Hepatocyte (in vitro differentiated cells): ENCODE measurements at regions not wholly inside any gene's neighbourhood (a gene's known extent, or its start where the extent isn't known, plus 50 kb on each side); places are given as distances from the start of the nearest gene placed in this dataset.

Source experiments
- DNase-seq: peaks from one replicate; pipeline ENCODE4 v3.0.0-alpha.2; 2016; ENCODE audit warnings: low spot score
- H2AFZ ChIP-seq: fragments of 200-600 bp; sonication (generic); 2 replicates; pipeline ENCODE4 v1.6.0; 2016; ENCODE audit warnings: antibody characterized with exemption, mild to moderate bottlenecking
- H3K27ac ChIP-seq: fragments of 200-600 bp; sonication (generic); 2 replicates; pipeline ENCODE4 v1.5.1; 2016; ENCODE audit warnings: mild to moderate bottlenecking
- H3K27me3 ChIP-seq: fragments of 200-600 bp; sonication (generic); 2 replicates; pipeline ENCODE4 v1.6.1; 2016
- H3K36me3 ChIP-seq: fragments of 200-600 bp; sonication (generic); replicated peaks from 2 replicates; pipeline ENCODE4 v1.5.1; 2016; ENCODE audit warnings: low read depth; ENCODE audit not compliant: insufficient read depth
- H3K4me1 ChIP-seq: fragments of 200-600 bp; sonication (generic); 2 replicates; pipeline ENCODE4 v1.5.1; 2016; ENCODE audit warnings: mild to moderate bottlenecking, moderate library complexity; ENCODE audit not compliant: insufficient read depth
- H3K4me2 ChIP-seq: fragments of 200-600 bp; sonication (generic); 2 replicates; pipeline ENCODE4 v1.6.0; 2016
- H3K4me3 ChIP-seq: fragments of 200-600 bp; sonication (generic); 2 replicates; pipeline ENCODE4 v1.5.1; 2016; ENCODE audit warnings: mild to moderate bottlenecking
- H3K79me2 ChIP-seq: fragments of 200-600 bp; sonication (generic); 2 replicates; pipeline ENCODE4 v1.6.0; 2017; ENCODE audit warnings: mild to moderate bottlenecking
- H3K9me2 ChIP-seq: fragments of 200-600 bp; sonication (generic); replicated peaks from 2 replicates; pipeline ENCODE4 v1.6.0; 2017; ENCODE audit warnings: mild to moderate bottlenecking; ENCODE audit not compliant: insufficient read depth
- H3K9me3 ChIP-seq: fragments of 200-600 bp; sonication (generic); 2 replicates; pipeline ENCODE4 v1.5.1; 2016; ENCODE audit warnings: low read depth, mild to moderate bottlenecking
- H4K20me1 ChIP-seq: fragments of 200-600 bp; sonication (generic); 2 replicates; pipeline ENCODE4 v1.6.0; 2016; ENCODE audit warnings: mild to moderate bottlenecking; ENCODE audit not compliant: insufficient read depth, poor library complexity, severe bottlenecking
- EZH2 ChIP-seq: fragments of 200-600 bp; sonication (generic); IDR thresholded peaks from 2 replicates; pipeline ENCODE4 v1.6.1; 2016; ENCODE audit warnings: antibody characterized with exemption, mild to moderate bottlenecking, borderline replicate concordance
- EZH2phosphoT487 ChIP-seq: fragments of 200-600 bp; sonication (generic); IDR thresholded peaks from one replicate; pipeline ENCODE4 v1.6.1; 2018; ENCODE audit warnings: antibody characterized with exemption, mild to moderate bottlenecking, low read depth, moderate library complexity; ENCODE audit not compliant: unreplicated experiment, severe bottlenecking
- WGBS: methylation state at CpG from one replicate; pipeline ENCODE4 v1.1.6; 2016; ENCODE audit warnings: low lambda C conversion rate; ENCODE audit errors: missing lambda C conversion rate; 5-methylcytosine and 5-hydroxymethylcytosine counted together
- TF ChIP-seq, protein P1 (sequence below): fragments of 200-600 bp; sonication (generic); IDR thresholded peaks from 2 replicates; pipeline ENCODE4 v1.5.1; 2016; ENCODE audit warnings: antibody characterized with exemption, mild to moderate bottlenecking; ENCODE audit not compliant: poor library complexity

DNA sequence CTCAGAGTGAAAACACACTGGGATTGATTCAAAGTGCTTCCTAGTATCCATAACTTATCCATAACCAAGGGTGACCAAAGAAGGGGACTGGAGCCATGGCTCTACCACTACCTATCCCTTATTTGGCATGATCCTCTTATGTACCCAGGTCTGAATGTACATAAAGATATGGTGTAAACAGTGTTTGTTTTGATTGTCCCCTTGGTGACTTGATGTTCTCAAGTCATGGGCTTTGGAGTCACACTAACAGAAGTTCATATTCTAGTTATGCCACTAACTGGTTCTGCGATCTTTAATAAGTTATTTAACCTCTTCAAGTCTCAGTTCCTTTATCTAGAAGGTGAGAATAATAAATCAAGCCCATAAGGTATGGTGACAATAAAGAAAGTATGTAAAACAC is 283.4 kb upstream of the PTGER4 start:
- TF ChIP-seq, protein P1, sequence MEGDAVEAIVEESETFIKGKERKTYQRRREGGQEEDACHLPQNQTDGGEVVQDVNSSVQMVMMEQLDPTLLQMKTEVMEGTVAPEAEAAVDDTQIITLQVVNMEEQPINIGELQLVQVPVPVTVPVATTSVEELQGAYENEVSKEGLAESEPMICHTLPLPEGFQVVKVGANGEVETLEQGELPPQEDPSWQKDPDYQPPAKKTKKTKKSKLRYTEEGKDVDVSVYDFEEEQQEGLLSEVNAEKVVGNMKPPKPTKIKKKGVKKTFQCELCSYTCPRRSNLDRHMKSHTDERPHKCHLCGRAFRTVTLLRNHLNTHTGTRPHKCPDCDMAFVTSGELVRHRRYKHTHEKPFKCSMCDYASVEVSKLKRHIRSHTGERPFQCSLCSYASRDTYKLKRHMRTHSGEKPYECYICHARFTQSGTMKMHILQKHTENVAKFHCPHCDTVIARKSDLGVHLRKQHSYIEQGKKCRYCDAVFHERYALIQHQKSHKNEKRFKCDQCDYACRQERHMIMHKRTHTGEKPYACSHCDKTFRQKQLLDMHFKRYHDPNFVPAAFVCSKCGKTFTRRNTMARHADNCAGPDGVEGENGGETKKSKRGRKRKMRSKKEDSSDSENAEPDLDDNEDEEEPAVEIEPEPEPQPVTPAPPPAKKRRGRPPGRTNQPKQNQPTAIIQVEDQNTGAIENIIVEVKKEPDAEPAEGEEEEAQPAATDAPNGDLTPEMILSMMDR, result no peak
- TF ChIP-seq EZH2 (no peak), EZH2phosphoT487 (no peak)
- Histone ChIP-seq H3K9me3 (no peaks in the 10 kb centered on the region), H3K9me2 (no peaks in the 10 kb centered on the region), H3K79me2 (no peaks in the 10 kb centered on the region), H4K20me1 (no peaks in the 10 kb centered on the region), H2AFZ (no peak overlapping the region), H3K4me3 (no peak overlapping the region), H3K27me3 (no peaks in the 10 kb centered on the region), H3K4me1 (no peaks in the 10 kb centered on the region), H3K4me2 (no peak overlapping the region), H3K36me3 (no peaks in the 10 kb centered on the region), H3K27ac (no peak overlapping the region)
- WGBS, result 88% methylated on average over 1 of the region's 1 CpG
- no peak for DNase-seq

DNA sequence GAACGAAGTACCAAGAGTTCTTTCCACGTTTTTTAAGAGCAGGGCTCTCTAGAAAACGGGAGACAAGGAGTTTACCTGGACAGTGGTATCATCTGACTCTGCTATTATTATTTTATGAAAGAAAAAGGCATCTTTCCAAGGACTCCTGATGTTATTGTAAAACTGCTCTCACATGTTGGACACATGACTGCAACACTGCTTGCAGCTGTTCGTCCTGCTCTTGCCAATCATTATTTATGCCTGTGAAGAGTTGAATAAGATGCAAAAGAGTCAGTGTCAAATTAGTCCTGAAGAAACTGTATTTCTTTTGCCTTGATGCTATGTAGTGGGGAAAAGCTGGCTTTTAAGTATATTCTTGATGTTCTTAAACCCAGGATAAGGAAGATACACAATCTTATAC is 284.5 kb upstream of the PTGER4 start:
- Histone ChIP-seq H3K27me3 (no peaks in the 10 kb centered on the region), H3K4me2 (no peak overlapping the region), H2AFZ (no peak overlapping the region), H3K9me3 (no peaks in the 10 kb centered on the region), H3K9me2 (no peaks in the 10 kb centered on the region), H3K36me3 (no peaks in the 10 kb centered on the region), H3K4me3 (no peak overlapping the region), H3K4me1 (no peaks in the 10 kb centered on the region), H3K79me2 (no peaks in the 10 kb centered on the region), H3K27ac (no peak overlapping the region), H4K20me1 (no peaks in the 10 kb centered on the region)
- TF ChIP-seq, protein P1, result no peak
- TF ChIP-seq EZH2 (no peak), EZH2phosphoT487 (no peak)
- no peak for DNase-seq
- WGBS, result 75% methylated on average over 4 of the region's 4 CpGs

DNA sequence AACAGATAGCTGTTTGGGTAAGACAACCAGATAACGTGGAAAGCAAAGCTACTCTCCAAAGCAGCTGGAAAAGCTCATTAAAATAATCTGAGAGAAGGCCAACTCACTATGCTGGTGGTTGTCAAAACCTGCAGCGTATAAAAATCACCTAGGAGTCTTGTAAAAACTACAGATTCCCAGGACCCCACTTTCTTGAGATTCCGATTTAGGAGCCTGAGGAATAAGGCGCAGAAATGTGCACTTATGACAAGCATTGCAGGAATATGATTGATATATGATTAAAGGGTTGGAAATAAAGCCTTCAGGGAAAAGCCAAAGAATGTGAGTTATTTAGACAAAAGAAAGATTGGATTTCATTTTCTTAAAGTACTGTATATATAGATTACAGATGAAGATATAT is 285.0 kb upstream of the PTGER4 start:
- TF ChIP-seq, protein P1, result no peak
- TF ChIP-seq EZH2, result no peak
- TF ChIP-seq EZH2phosphoT487, result no peak
- no peaks in the 10 kb centered on the region for H3K27me3 ChIP-seq
- H3K9me3 ChIP-seq, result no peaks in the 10 kb centered on the region
- H3K27ac ChIP-seq, result no peak overlapping the region
- H2AFZ ChIP-seq, result no peak overlapping the region
- no peaks in the 10 kb centered on the region for H4K20me1 ChIP-seq
- 76% methylated on average over 4 of the region's 4 CpGs for WGBS
- no peaks in the 10 kb centered on the region for H3K9me2 ChIP-seq
- H3K4me1 ChIP-seq, result no peaks in the 10 kb centered on the region
- H3K4me2 ChIP-seq, result no peak overlapping the region
- H3K79me2 ChIP-seq, result no peaks in the 10 kb centered on the region
- no peak overlapping the region for H3K4me3 ChIP-seq
- no peaks in the 10 kb centered on the region for H3K36me3 ChIP-seq
- no peak for DNase-seq

DNA sequence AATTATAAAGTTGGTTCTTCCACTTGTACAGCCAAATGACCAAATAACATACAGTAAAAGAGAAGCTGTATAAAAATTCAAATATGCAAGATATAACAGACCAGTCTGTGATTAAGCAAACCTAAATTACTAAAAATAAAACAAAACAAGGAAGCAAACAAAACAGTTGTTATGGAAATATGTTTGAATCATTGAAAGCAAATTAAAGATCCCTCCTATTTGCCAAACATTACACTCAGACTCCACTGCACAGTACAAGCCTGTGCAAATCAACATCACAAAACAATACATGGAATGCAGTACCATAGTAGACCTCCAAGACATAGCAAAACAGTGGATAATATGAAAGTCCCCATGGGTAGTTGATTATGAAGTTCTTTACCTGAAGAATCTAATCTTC is 288.1 kb upstream of the PTGER4 start:
- Histone ChIP-seq H3K9me2 (no peaks in the 10 kb centered on the region), H4K20me1 (no peaks in the 10 kb centered on the region), H3K9me3 (no peaks in the 10 kb centered on the region), H3K27ac (no peak overlapping the region), H2AFZ (no peak overlapping the region), H3K4me3 (no peak overlapping the region), H3K27me3 (no peaks in the 10 kb centered on the region), H3K4me1 (no peaks in the 10 kb centered on the region), H3K4me2 (no peak overlapping the region), H3K36me3 (no peaks in the 10 kb centered on the region), H3K79me2 (no peaks in the 10 kb centered on the region)
- no peak for DNase-seq
- TF ChIP-seq, protein P1, result no peak
